Inferior parietal cortex (tissue), 1 donor: ENCODE measurements at regions not wholly inside any gene's neighbourhood (a gene's known extent, or its start where the extent isn't known, plus 50 kb on each side); places are given as distances from the start of the nearest gene placed in this dataset.
"Not testable (repeated sequence)": the region's sequence is repeated elsewhere in the genome, so short reads cannot be mapped to it uniquely, and the experiment has no call there.

Experiments used
- DNase-seq: peaks from one replicate; pipeline ENCODE4 v3.0.0-alpha.2; 2016; ENCODE audit errors: extremely low spot score

DNA sequence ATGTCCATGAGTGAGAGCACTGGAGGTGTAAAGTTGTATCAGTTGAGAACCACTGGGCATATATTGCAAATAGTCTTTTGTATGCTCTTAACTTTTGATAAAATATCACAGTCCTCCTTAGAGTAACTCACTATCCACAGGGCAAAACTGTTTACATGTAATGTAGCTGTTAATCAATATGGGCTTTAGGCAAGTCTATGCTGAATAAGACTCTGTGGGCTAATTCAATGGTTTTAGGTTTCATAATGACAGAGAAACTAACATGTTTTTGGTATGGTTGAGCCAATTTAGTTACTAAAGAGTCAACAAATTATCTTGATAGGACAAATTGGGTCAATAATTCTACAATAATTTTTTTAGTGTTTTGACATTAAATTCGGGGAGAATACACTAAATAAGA lies 1134.9 kb upstream of the FAM98A start:
- DNase-seq = no peak

DNA sequence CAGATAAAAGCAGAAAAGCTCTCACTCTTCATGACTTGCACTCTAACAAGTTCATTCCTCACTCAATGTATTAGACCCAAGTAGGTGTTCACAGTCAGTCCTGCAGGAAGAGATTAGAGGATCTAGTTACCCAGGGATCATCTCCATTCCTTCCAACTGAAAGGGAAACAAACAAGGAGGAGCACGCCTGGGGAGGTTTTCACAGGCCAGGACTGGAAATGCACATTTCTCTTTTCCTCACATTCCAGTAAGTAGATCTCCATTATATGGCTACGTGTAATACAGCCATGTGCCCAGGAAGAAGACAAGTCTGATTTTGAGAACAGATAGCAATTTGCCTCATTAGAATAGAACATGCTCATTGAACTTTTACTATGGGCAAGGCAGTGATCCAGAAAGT lies 1132.2 kb upstream of the FAM98A start:
- no peak for DNase-seq

DNA sequence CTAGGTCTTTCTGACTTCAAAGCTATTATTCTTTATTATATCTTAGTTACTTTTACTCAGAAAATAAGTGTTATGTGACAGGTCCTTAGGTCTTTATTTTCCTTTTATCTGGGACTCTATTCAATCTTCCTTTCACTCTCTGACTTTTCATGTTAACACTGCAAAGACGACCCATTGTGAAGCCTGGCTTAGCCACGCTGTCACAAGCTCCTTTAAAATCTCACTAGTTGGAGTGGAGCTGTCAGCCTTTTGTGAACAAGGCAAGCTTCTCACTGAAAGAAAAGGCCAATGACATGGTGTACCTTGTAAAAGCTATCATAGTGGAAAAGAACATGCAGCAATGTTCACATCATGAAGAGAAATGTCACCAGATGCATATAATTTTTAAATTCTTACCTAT lies 1130.7 kb upstream of the FAM98A start:
- no peak for DNase-seq

DNA sequence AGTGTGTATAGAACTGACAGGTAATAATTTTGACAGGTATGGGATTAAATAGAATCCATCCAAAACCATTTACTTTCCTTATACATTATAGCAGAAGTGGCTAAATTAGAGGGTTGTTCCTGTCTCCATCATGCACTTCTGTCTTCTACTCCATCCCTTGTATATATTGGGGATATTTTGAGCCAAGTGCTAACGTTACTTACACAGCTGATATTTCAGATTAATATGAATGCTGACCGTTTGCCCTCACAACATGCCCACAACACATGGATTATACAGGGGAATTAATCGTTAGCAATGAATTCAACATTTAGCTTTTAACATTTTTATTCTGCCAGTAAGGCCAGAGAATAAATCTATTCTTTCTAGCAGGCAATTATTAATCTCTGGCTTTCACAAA lies 1125.0 kb upstream of the FAM98A start:
- no peak for DNase-seq

DNA sequence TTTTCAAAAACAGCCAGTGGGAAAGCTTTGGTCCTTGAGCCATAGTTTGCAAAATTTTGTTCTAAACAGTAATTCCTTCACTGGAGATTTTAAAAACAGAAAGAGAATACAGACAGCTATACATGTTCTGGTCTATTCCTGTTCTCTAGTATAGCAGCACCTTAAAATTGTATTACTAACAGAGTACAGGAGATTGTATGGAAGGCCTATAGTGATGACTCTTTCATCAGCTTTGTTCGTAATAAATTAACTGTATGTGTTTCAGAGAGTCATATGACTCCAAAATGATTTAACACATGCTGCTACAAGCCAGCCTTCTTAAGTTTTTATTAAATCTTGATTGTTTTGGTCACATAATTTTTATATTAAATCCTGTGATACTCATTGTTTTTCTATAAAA lies 1124.6 kb upstream of the FAM98A start:
- no peak for DNase-seq

DNA sequence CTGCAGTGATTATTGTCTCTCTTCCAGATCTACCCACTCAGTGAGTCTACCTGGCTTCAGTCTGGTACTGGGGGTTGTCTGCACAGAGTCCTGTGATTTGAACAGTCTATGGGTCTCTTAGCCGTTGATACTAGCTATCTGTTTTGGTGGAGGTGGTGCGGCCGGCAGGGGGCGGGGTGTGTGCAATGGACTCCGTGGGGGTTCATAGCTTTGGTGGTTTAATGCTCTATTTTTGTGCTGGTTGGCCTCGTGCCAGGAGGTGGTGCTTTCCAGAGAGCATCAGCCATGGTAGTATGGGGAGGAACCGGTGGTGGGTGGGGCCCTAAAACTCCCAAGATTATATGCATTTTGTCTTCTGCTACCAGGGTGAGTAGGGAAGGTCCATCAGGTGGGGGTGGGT lies 1120.1 kb upstream of the FAM98A start:
- DNase-seq = no peak

DNA sequence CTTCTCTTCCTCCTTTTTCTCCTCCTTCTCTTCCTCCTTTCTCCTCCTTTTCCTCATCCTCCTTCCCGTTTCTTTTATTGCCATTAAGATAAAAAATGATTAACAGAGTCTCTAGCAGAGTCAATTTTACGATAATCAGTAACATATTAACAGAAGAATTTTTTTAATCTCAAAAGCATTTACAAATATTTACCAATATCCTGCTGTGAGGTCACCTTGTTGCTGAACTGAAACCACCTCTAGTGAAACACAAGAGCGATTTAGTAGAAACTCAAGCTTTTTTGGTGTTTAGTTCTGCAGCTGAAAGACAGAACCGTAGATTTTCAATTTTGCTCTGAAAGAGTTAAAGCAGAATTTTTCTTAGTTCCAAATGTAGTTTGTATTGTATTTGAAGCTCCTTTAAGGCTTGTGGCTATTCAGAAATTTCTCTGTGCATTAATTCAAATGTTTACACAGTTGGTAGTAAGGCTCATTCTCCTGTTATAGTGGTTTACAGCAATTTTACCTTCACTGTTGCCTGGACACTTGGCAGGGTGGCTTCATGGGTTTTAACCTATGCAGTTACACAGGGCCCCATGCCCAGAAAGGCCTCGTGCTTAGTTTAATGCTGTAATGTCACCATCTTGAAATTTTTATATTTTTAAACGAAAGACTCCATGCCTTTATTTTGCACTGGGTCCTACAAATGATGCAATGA lies 1106.6 kb upstream of the FAM98A start:
- DNase-seq = no peak

DNA sequence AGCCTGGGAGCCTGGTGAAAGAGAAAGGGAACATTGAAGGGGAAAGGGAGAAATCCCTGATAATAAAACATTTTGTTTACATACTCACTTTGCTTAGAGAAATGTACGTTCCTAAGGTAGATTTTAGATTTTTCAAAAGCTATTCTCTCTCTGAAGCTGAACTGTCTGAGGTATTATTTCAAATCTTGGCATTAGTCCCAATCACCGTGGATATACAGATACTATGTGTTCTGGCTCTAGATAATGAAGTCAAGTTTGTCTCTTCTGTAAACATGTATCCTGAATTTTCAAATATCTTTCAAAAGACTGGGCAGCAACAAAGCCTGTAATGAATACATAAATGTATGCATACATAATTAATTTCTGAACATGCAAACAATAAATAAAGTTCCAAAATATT lies 1104.2 kb upstream of the FAM98A start:
- no peak for DNase-seq

DNA sequence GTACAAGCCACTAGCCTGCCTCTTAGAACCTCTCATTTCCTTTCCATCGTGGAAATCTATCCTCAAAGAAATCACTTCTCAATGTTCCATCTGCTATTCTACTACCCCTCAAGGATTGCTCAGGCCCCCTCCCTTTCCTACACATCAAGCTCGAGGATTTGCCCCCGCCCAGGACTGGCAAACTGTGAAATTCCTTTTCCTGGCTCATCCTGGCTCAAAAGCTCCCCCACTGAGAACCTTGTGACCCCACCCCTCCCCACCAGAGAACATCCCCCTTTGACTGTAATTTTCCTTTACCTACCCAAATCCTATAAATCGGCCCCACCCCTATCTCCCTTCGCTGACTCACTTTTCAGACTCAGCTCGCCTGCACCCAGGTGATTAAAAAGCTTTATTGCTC lies 1103.3 kb upstream of the FAM98A start:
- not testable (repeated sequence) for DNase-seq

DNA sequence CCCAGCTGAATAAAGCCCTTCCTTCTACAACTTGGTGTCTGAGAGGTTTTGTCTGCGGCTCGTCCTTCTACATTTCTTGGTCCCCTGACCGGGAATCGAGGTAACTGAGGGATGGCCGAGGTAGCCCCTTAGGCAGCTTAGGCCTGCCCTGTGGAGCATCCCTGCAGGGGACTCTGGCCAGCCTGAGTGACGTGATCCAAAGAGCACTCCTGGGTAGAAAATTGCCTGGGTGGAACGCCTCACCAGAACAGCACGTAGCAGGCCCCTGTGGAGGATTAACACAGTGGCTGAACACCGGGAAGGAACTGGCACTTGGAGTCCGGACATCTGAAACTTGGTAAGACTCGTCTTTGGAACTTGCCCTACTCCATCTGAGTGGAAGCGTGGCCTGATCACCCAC lies 1078.5 kb upstream of the FAM98A start:
- DNase-seq = not testable (repeated sequence)

DNA sequence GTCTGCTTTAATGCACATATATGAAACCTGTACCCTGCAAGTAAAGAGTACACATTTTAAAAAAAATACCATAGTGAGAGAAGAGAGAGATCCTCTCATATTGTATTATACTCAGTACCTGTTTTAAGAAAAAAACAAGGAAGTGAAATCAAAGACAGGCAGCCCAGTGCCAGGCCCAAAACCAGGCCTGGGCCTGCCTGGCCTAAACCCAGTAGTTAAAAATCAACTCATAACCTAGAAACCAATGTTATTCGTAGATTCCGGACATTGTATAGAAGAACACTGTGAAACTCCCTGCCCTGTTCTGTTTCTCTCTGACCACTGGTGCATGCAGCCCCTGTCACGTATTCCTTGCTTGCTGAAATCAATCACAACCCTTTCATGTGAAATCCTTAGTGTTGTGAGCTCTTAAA lies 1078.0 kb upstream of the FAM98A start:
- DNase-seq = not testable (repeated sequence)

DNA sequence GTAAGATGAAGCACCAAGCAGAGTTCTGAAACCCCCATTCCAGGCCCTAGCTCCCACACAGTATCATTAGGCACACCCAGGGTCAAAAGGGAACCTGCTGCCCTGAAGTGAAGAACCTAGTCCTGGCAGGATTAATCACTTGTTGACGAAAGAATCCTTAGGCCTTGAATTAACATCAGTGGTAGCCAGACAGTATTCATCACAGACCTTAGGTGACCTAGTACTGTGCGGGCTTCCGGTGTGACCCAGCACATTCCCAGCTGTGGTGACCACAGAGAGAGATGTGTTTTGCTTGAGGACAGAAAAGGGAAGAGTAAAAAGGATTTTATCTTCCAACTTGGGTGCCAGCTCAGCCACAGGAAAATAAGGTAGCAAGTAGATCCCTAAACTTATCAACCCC lies 1071.4 kb upstream of the FAM98A start:
- DNase-seq = no peak

DNA sequence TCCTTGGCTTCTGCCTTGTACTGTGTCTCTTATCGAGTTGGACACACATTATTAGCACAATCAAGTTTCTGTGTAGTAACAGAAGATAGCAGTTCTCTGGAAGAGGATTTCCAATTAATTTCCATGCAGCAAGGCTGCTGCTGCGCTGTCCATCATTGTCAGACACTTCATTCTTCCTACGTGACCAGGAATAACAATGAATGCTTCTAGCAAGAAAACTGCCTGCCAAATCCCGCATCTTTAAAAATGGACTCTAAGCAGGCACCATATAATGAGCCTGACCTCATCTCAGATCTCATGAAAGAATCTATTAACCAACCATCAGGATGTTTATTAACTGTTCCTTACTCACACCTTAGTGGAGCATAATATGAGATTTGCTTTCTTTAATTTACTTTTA lies 1067.7 kb upstream of the FAM98A start:
- DNase-seq = no peak

DNA sequence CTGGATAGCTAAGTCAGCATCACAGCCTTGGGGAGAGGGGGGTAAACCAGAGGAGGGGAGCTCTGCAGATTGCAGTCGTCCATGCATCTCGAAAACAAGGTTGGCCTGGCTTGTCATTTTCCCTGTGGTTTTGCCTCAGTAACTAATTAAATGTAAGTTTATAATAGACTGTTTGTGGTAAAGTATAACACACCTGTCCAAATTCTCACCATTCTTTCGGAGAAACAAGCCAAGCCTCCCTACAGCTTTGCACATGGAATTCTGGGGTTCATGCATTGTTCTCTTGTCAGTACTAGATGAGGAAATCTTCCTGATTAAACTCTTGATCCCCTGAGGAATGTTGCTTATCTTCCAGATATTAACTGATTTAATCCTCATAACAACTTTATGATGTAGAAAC lies 1065.2 kb upstream of the FAM98A start:
- DNase-seq = no peak

DNA sequence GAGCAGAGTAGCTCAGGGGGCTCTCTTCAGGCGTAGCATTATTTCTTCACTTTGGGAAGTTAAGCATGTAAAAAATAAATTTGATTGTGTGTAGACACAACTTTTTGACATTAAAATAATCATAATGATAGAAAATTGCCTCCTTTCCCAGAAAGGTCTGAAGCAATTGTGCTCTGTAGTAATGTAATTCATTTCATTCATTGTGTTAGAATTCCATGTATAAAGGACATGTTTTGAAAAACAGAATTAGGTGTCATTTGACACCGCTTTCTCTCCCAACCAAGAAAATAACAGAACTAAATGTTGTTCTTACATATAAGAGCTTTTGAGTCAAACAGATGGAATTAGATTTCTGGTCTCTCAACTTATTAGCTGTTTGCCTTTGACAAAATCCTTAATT lies 1064.2 kb upstream of the FAM98A start:
- no peak for DNase-seq

DNA sequence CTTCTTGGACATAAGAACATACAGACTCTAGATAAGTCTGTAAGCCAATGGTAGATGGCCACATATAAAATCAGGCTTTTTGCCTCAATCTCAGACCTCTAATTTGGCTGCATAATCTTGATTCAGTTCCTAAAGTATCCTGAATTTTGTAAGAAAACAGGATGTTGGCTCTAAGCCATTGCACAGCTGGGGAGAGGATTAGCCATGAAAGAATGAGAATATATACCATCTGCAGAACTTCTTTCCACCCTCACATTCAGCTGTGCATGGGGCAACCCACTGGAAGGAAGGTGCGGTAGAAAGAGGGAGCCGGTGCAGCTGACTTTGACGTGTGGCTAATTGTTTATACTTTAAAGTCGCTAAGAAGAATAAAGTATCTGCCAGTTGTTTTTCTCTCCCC lies 1061.6 kb upstream of the FAM98A start:
- DNase-seq = no peak

DNA sequence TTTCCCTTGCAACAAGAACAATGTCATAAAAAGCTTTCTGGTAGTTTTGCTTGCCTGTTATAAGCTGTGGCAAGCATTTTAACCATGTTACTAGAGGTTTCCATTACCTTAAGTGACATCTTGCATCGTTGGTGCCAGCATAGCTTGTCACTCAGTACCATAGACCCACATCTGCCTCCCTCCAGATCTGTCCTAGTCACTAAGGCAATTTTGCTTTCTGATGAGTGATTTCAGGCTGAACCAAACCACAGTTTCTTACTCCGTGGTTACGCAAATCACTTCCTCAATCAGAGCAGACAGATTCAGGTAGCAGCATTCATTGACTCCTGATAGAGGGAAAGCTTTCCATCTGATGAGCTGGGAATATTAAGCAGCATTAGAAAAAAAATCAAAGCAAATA lies 1057.5 kb upstream of the FAM98A start:
- no peak for DNase-seq

DNA sequence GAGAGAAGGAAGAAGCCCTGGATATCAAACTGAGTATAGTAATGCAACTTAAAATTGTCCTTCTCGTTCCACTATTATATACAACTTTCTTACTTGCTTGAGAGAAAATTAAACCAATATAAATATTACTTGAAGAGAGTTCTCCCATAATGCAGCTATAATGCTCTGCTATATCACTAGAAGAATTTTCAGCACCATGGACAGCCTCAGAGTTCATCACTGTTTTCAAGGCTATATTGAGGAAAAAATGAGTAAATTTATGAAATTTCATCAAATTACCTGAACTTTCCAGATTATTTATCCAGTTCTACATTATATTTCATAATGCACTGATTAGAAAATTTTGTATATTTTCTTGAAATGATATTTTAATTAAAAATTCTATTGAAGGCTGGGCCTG lies 1053.5 kb upstream of the FAM98A start:
- DNase-seq = no peak

DNA sequence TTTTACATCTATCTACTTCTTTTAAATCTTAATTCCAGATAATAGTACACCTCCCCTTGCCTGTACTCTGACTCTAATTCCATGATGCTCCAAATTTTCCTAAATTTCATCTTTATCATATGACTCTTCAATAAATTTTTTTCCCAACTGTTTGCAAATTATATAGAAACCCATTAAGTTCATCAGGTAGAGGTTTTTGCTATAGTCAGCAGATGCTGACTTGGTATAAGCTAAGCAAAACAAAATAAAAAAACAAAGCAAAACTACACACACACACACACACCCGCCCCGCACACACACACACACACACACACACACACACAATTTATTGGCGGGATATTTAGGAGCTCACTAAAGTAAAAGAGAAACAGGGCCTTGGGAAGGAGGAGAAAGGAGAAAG lies 1047.8 kb upstream of the FAM98A start:
- DNase-seq = no peak

DNA sequence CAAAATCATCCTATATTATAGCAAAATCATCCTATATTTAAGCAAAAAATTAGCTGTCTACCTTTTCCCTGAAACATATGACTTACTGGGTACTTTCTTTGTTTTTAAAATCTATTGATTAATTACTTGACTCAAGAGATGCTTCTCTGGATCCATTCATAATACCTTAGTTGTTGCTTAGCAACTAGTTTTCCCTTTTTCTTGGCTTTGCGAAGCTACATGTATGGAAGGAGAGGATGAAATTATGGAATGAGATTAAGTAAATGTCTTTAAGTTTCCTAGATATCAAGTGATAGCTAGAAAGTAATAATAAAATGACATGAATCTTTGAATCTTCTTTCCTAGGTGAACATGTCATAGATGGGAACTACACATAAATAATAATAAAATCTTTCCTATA lies 1033.2 kb upstream of the FAM98A start:
- no peak for DNase-seq

DNA sequence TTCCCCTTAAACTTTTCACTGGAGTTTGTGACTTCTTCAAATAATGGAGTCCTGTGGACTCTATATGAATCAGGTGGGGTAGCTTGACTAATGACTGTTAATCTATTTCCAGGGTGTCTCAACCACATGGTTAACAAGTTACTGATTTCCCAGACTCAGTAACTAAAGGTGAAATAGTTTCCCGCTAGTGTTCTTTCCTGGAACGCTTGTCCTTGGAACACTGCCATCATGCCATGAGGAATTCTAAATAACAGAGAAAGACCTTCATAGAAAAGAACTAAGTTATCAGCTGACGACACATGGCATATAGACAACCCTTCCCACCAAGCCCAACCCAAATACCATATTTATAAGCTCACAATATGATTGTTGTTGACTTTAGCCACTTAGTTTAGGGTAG lies 1027.9 kb upstream of the FAM98A start:
- no peak for DNase-seq

DNA sequence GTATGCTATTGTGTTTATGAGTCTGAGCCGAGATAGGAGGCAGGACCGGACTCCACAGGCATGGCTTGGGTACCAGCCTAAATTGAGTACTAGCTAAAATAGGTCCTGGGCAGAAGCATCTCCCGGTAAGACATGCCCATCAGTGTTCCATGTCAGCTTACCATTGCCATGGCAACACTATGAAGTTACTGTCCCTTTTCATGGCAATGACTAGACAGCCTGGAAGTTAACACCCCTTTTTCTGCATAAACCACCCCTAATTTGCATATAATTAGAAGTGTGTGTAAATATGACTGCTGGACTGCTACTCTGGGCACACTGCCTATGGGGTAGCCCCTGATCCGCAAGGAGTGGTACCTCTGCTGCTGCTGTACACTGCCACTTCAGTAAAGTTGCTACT lies 1005.1 kb upstream of the FAM98A start:
- no peak for DNase-seq

DNA sequence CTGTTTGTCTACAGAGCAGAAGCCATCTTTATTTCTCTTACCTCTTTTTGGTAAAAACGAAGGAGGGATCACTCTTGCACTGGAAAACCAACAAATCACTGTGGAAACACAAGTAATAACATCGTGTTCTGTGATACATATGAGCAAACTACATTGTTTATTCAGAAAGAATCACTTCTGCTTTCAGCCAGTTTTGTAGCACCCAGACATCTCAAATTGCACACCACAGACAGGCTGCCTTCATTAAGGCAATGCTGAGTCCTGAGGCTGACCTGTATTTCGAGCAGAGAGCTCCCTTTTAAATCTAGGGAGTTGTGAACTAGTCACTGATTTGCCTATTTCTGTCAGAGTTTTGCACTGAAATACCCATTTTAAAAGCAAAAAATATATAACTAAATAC lies 1003.2 kb upstream of the FAM98A start:
- DNase-seq = no peak

DNA sequence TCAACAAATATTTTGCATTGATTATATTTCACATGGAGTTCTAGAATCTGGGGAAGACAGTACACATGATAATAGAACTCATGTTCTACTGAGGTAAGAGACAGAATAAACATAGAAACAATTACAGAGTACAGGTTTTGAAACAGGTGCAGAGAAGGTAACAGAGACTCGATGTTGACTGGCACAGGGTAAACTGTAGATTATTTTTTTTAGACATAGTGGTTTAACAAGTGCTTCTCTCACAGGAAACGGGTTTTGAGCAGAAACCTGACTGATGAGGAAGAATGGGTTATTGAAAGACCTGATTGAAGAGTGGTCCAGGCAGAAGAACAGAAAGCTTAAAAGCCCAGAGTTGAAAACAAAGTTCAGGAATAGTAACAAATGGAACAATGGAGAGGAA lies 1002.5 kb upstream of the FAM98A start:
- no peak for DNase-seq
